GM06990 (cell line): ENCODE measurements at regions not wholly inside any gene's neighbourhood (a gene's known extent, or its start where the extent isn't known, plus 50 kb on each side); places are given as distances from the start of the nearest gene placed in this dataset.

Experiments used
- DNase-seq: peaks from one replicate; pipeline ENCODE4 v3.0.0-alpha.2; 2011; ENCODE audit not compliant: insufficient read length; ENCODE audit errors: extremely low read depth
- H3K27me3 ChIP-seq: replicated peaks from 2 replicates; pipeline ENCODE4 v1.6.0; 2011; ENCODE audit warnings: low read length; ENCODE audit not compliant: control insufficient read depth, insufficient read depth
- H3K36me3 ChIP-seq: 2 replicates; pipeline ENCODE4 v1.5.1; 2011; ENCODE audit warnings: low read length; ENCODE audit not compliant: control insufficient read depth, insufficient read depth
- H3K4me3 ChIP-seq: replicated peaks from 2 replicates; pipeline ENCODE4 v1.5.1; 2011; ENCODE audit warnings: low read depth, mild to moderate bottlenecking, control low read depth, low read length
- TF ChIP-seq, protein P1 (sequence below): IDR thresholded peaks from 2 replicates; pipeline ENCODE4 v1.5.1; 2011; ENCODE audit warnings: low read length, control low read depth, mild to moderate bottlenecking, inconsistent platforms; ENCODE audit not compliant: insufficient read depth, poor library complexity, severe bottlenecking

DNA sequence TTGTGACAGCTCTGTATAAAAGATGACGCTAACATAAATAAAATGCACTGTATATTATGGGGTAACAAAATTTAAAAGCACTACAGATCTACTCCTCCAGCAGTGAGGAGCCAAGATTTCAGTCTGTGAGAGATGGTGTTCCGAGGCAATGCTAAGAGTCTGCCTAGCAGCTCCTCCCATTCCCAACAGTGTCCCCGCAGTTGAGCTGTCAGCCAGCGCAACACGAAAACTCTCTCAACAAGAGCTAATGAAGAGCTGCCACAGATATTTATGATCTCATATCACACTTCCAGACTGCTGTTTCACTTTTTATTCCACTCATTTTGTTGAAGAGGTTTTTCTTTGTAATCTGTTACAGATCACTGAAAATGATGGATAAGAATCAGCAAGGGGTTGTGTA, 53.9 kb upstream of the ESRRG start:
- TF ChIP-seq, protein P1, sequence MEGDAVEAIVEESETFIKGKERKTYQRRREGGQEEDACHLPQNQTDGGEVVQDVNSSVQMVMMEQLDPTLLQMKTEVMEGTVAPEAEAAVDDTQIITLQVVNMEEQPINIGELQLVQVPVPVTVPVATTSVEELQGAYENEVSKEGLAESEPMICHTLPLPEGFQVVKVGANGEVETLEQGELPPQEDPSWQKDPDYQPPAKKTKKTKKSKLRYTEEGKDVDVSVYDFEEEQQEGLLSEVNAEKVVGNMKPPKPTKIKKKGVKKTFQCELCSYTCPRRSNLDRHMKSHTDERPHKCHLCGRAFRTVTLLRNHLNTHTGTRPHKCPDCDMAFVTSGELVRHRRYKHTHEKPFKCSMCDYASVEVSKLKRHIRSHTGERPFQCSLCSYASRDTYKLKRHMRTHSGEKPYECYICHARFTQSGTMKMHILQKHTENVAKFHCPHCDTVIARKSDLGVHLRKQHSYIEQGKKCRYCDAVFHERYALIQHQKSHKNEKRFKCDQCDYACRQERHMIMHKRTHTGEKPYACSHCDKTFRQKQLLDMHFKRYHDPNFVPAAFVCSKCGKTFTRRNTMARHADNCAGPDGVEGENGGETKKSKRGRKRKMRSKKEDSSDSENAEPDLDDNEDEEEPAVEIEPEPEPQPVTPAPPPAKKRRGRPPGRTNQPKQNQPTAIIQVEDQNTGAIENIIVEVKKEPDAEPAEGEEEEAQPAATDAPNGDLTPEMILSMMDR: no peak
- Histone ChIP-seq H3K36me3 (no peaks in the 10 kb centered on the region), H3K27me3 (no peaks in the 10 kb centered on the region), H3K4me3 (no peak overlapping the region)
- no peak for DNase-seq
